Thymus (tissue), 11 donors: ENCODE measurements at regions not wholly inside any gene's neighbourhood (a gene's known extent, or its start where the extent isn't known, plus 50 kb on each side); places are given as distances from the start of the nearest gene placed in this dataset.

Experiments
- DNase-seq, 9 donors: peaks; one replicate each; pipeline ENCODE4 v3.0.0-alpha.2; 2013; ENCODE audit warnings: low spot score in 9 of 9, low read depth in 6 of 9, missing footprints in 1 of 9
- H3K27ac ChIP-seq, 2 donors: one replicate each; pipeline ENCODE4 v1.5.1; 2013; ENCODE audit warnings: control low read depth in 1 of 2, low read depth in 1 of 2, low read length in 1 of 2, mild to moderate bottlenecking in 1 of 2, moderate library complexity in 1 of 2
- H3K27me3 ChIP-seq, 2 donors: one replicate each; pipeline ENCODE4 v1.5.1; 2013; ENCODE audit warnings: low read length in 1 of 2; ENCODE audit not compliant: control insufficient read depth in 2 of 2, insufficient read depth in 1 of 2
- H3K36me3 ChIP-seq, 2 donors: one replicate each; pipeline ENCODE4 v1.5.1; 2013; ENCODE audit warnings: low read length in 1 of 2, mild to moderate bottlenecking in 1 of 2, moderate library complexity in 1 of 2; ENCODE audit not compliant: control insufficient read depth in 2 of 2, insufficient read depth in 2 of 2
- H3K4me1 ChIP-seq, 2 donors: one replicate each; pipeline ENCODE4 v1.5.1; 2013; ENCODE audit warnings: low read length in 2 of 2; ENCODE audit not compliant: control insufficient read depth in 2 of 2, insufficient read depth in 2 of 2
- H3K4me3 ChIP-seq, 2 donors: one replicate each; pipeline ENCODE4 v1.5.1; 2013; ENCODE audit warnings: low read length in 2 of 2, control low read depth in 1 of 2, mild to moderate bottlenecking in 1 of 2
- H3K9me3 ChIP-seq, 2 donors: one replicate each; pipeline ENCODE4 v1.5.1; 2013; ENCODE audit warnings: low read length in 1 of 2, mild to moderate bottlenecking in 1 of 2; ENCODE audit not compliant: control insufficient read depth in 2 of 2, insufficient read depth in 1 of 2
- WGBS: extraction: QIAGEN DNeasy Blood & Tissue Kit; methylation state at CpG from one replicate; pipeline ENCODE4 v1.1.7; 2013; 5-methylcytosine and 5-hydroxymethylcytosine counted together
- donor health status: healthy.

- DNase-seq: no peak
- Histone ChIP-seq H3K4me3 (no peak overlapping the region), H3K27ac (no peak overlapping the region), H3K4me1 (no peaks in the 10 kb centered on the region), H3K36me3 (no peaks in the 10 kb centered on the region), H3K27me3 (peaks cover 0 to 22% of the 10 kb centered on the region in 2 donors), H3K9me3 (no peaks in the 10 kb centered on the region)
- 84% methylated on average over 5 of the region's 5 CpGs for WGBS
Measured at GRCh38 chr6:163948250-163948649, 533.7 kb downstream of the QKI start.

- no peaks in the 10 kb centered on the region for H3K36me3 ChIP-seq
- H3K27ac ChIP-seq: no peak overlapping the region
- 86% methylated on average over 3 of the region's 3 CpGs for WGBS
- peaks cover 0 to 24% of the 10 kb centered on the region in 2 donors for H3K27me3 ChIP-seq
- no peak overlapping the region for H3K4me3 ChIP-seq
- H3K9me3 ChIP-seq: no peaks in the 10 kb centered on the region
- DNase-seq: no peak
- no peaks in the 10 kb centered on the region for H3K4me1 ChIP-seq
Measured at GRCh38 chr6:163947276-163947675, 532.8 kb downstream of the QKI start.

GRCh38 chr6:163946437-163946836, 531.9 kb downstream of the QKI start:
- no peak overlapping the region for H3K27ac ChIP-seq
- DNase-seq: no peak
- no peaks in the 10 kb centered on the region for H3K4me1 ChIP-seq
- 89% methylated on average over 7 of the region's 7 CpGs for WGBS
- no peak overlapping the region for H3K4me3 ChIP-seq
- H3K27me3 ChIP-seq: peaks cover 0 to 26% of the 10 kb centered on the region in 2 donors
- no peaks in the 10 kb centered on the region for H3K9me3 ChIP-seq
- no peaks in the 10 kb centered on the region for H3K36me3 ChIP-seq

- WGBS: 96% methylated on average over 7 of the region's 7 CpGs
- no peaks in the 10 kb centered on the region for H3K4me1 ChIP-seq
- H3K9me3 ChIP-seq: no peaks in the 10 kb centered on the region
- H3K36me3 ChIP-seq: no peaks in the 10 kb centered on the region
- no peak for DNase-seq
- no peak overlapping the region for H3K4me3 ChIP-seq
- peaks cover 0 to 28% of the 10 kb centered on the region in 2 donors for H3K27me3 ChIP-seq
- H3K27ac ChIP-seq: no peak overlapping the region
Measured at GRCh38 chr6:163945808-163946207, 531.3 kb downstream of the QKI start.

GRCh38 chr6:163944897-163945296, 530.4 kb downstream of the QKI start:
- Histone ChIP-seq H3K9me3 (no peaks in the 10 kb centered on the region), H3K4me3 (no peak overlapping the region), H3K36me3 (no peaks in the 10 kb centered on the region), H3K27me3 (peaks cover 0 to 28% of the 10 kb centered on the region in 2 donors), H3K27ac (no peak overlapping the region), H3K4me1 (no peaks in the 10 kb centered on the region)
- DNase-seq: no peak
- WGBS: 80% methylated on average over 11 of the region's 11 CpGs

GRCh38 chr6:163943607-163944385, 529.3 kb downstream of the QKI start:
- WGBS: 22% methylated on average over 16 of the region's 16 CpGs
- H3K36me3 ChIP-seq: no peaks in the 10 kb centered on the region
- H3K9me3 ChIP-seq: no peaks in the 10 kb centered on the region
- no peak for DNase-seq
- peaks cover 0 to 28% of the 10 kb centered on the region in 2 donors for H3K27me3 ChIP-seq
- H3K4me3 ChIP-seq: no peak overlapping the region
- H3K4me1 ChIP-seq: no peaks in the 10 kb centered on the region
- no peak overlapping the region for H3K27ac ChIP-seq

GRCh38 chr6:163942790-163943189, 528.3 kb downstream of the QKI start:
- Histone ChIP-seq H3K9me3 (no peaks in the 10 kb centered on the region), H3K27ac (no peak overlapping the region), H3K4me3 (no peak overlapping the region), H3K27me3 (peaks cover 0 to 28% of the 10 kb centered on the region in 2 donors), H3K36me3 (no peaks in the 10 kb centered on the region), H3K4me1 (no peaks in the 10 kb centered on the region)
- 43% methylated on average over 3 of the region's 3 CpGs for WGBS
- no peak for DNase-seq

- no peak overlapping the region for H3K4me3 ChIP-seq
- WGBS: 73% methylated on average over 7 of the region's 7 CpGs
- H3K9me3 ChIP-seq: no peaks in the 10 kb centered on the region
- peaks cover 0 to 28% of the 10 kb centered on the region in 2 donors for H3K27me3 ChIP-seq
- H3K27ac ChIP-seq: no peak overlapping the region
- no peaks in the 10 kb centered on the region for H3K36me3 ChIP-seq
- DNase-seq: no peak
- no peaks in the 10 kb centered on the region for H3K4me1 ChIP-seq
Measured at GRCh38 chr6:163941624-163941976, 527.1 kb downstream of the QKI start.

- H3K36me3 ChIP-seq: no peaks in the 10 kb centered on the region
- DNase-seq: no peak
- H3K4me3 ChIP-seq: no peak overlapping the region
- no peaks in the 10 kb centered on the region for H3K9me3 ChIP-seq
- no peak overlapping the region for H3K27ac ChIP-seq
- WGBS: 82% methylated on average over 10 of the region's 10 CpGs
- peaks cover 0 to 27% of the 10 kb centered on the region in 2 donors for H3K27me3 ChIP-seq
- no peaks in the 10 kb centered on the region for H3K4me1 ChIP-seq
Measured at GRCh38 chr6:163940705-163941623, 526.4 kb downstream of the QKI start.
